ENCODE measurements at regions not wholly inside any gene's neighbourhood (a gene's known extent, or its start where the extent isn't known, plus 50 kb on each side); places are given as distances from the start of the nearest gene placed in this dataset.

GRCh38 chr6:133613211-133613610 is 275.7 kb upstream of the TCF21 start:
- ATAC-seq (no peak), DNase-seq (ENCODE audit: extremely low read depth in 1 of 4, low spot score in 3 of 4) (no peak), FAIRE-seq (no peak)
- in situ Hi-C loops (cut with MboI) = no loop called here
- H3K9ac ChIP-seq (ENCODE audit: insufficient read depth in 1 of 2, low read depth in 2 of 2, low read length in 2 of 2) = no peak overlapping the region
- no peaks in the 10 kb centered on the region for H3K4me1 ChIP-seq (replicated peaks in 1 of 2; ENCODE audit: control insufficient read depth in 2 of 2, insufficient read depth in 2 of 2, low read length in 2 of 2)
- no peak overlapping the region for H3K4me2 ChIP-seq (ENCODE audit: insufficient read depth, low read length)
- 0% methylated on average over 3 of the region's 3 CpGs for WGBS (ENCODE audit: insufficient coverage, low coverage, missing lambda C conversion rate)
- H4K20me1 ChIP-seq (replicated peaks; ENCODE audit: control insufficient read depth, insufficient read depth, low read length) = no peaks in the 10 kb centered on the region
- H3K9me1 ChIP-seq (ENCODE audit: control insufficient read depth, insufficient read depth, low read length) = no peaks in the 10 kb centered on the region
- intact Hi-C loops (cut with micrococcal nuclease) = no loop called here
- no peaks in the 10 kb centered on the region for H3K36me3 ChIP-seq (ENCODE audit: control insufficient read depth, insufficient read depth, low read length)
- POLR2A ChIA-PET = no interaction called here
- H2AFZ ChIP-seq (ENCODE audit: low read depth, low read length) = no peak overlapping the region
- no peaks in the 10 kb centered on the region for H3K27me3 ChIP-seq (ENCODE audit: control insufficient read depth in 2 of 2, insufficient read depth in 2 of 2, low read length in 2 of 2)
- no peaks in the 10 kb centered on the region for H3K79me2 ChIP-seq (ENCODE audit: control insufficient read depth, insufficient read depth, low read length)
- H3K4me3 ChIP-seq = no peak overlapping the region
- H3K9me3 ChIP-seq (replicated peaks; ENCODE audit: control insufficient read depth, insufficient read depth, low read depth, low read length) = no peaks in the 10 kb centered on the region
- no peak overlapping the region for H3K27ac ChIP-seq (ENCODE audit: extremely low read depth, low read depth, low read length)
- TF ChIP-seq TAL1 (IDR thresholded peaks at IDR 0.05) (no peak), HMBOX1 (IDR thresholded peaks at IDR 0.05) (no peak), NRF1 (conservative IDR thresholded peaks at IDR 0.05 in 1 of 2, IDR thresholded peaks at IDR 0.05 in 1 of 2) (no peak), ZNF280A (IDR thresholded peaks at IDR 0.05; ENCODE audit: low read depth, partially characterized antibody) (no peak), ZNF232 (CRISPR knock-in tag; IDR thresholded peaks at IDR 0.05) (no peak), PATZ1 (CRISPR knock-in tag; IDR thresholded peaks at IDR 0.05; ENCODE audit: borderline replicate concordance) (no peak), CREM (IDR thresholded peaks at IDR 0.05; ENCODE audit: low read depth) (no peak), PHF8 (IDR thresholded peaks at IDR 0.05; ENCODE audit: borderline replicate concordance, low read length) (no peak), E2F1 (CRISPR knock-in tag; IDR thresholded peaks at IDR 0.05) (no peak), MBD1 (CRISPR knock-in tag; IDR thresholded peaks at IDR 0.05) (no peak), TBL1XR1 (IDR thresholded peaks at IDR 0.05; ENCODE audit: low read length in 2 of 2) (no peak)
- no TSS peak for BruUV-seq (replicated peaks)
- CTCF ChIA-PET (ENCODE audit: low intra/inter-chr PET ratio) = no interaction called here

All from K562 (cell line).